Right atrium auricular region (tissue), 2 donors: ENCODE measurements at regions not wholly inside any gene's neighbourhood (a gene's known extent, or its start where the extent isn't known, plus 50 kb on each side); places are given as distances from the start of the nearest gene placed in this dataset.

Source experiments
- DNase-seq: peaks from one replicate; pipeline ENCODE4 v3.0.0-alpha.2; 2019; ENCODE audit warnings: low spot score
- H3K27ac ChIP-seq, 2 donors: fragments of 200-600 bp; sonication (generic); 1 replicate in 1 of 2; 2 replicates in 1 of 2; pipeline ENCODE4 v1.5.1; 2016 to 2019
- H3K27me3 ChIP-seq, 2 donors: fragments of 200-600 bp; sonication (generic); one replicate each; pipeline versions ENCODE4 v1.5.1 to v1.6.0; 2017 to 2019
- H3K36me3 ChIP-seq: fragments of 200-600 bp; sonication (generic); one replicate; pipeline ENCODE4 v1.5.1; 2016
- H3K4me1 ChIP-seq, 2 donors: fragments of 200-600 bp; sonication (generic); one replicate each; pipeline versions ENCODE4 v1.5.1 to v1.6.0; 2017 to 2019
- H3K4me3 ChIP-seq, 2 donors: fragments of 200-600 bp; sonication (generic); 1 replicate in 1 of 2; 2 replicates in 1 of 2; pipeline ENCODE4 v1.5.1; 2017 to 2019; ENCODE audit warnings: mild to moderate bottlenecking in 1 of 2, moderate library complexity in 1 of 2
- H3K9me3 ChIP-seq, 2 donors: fragments of 200-600 bp; sonication (generic); one replicate each; pipeline ENCODE4 v1.5.1; 2019
- CTCF ChIP-seq, 2 donors: fragments of 200-600 bp; sonication (generic); IDR thresholded peaks; one replicate each; pipeline ENCODE4 v1.5.1; 2019; ENCODE audit warnings: antibody characterized with exemption in 2 of 2

- no peaks in the 10 kb centered on the region for H3K36me3 ChIP-seq
- no peak overlapping the region for H3K27ac ChIP-seq
- H3K9me3 ChIP-seq, result no peaks in the 10 kb centered on the region
- H3K4me3 ChIP-seq, result no peak overlapping the region
- no peak for DNase-seq
- H3K4me1 ChIP-seq, result no peaks in the 10 kb centered on the region
- no peaks in the 10 kb centered on the region for H3K27me3 ChIP-seq
- no peak for TF ChIP-seq CTCF (IDR thresholded peaks at IDR 0.05)
These were observed 50.6 kb upstream of the CDK20 start for GRCh38 chr9:88024896-88025295.
